IMR-90 (cell line): ENCODE measurements at regions not wholly inside any gene's neighbourhood (a gene's known extent, or its start where the extent isn't known, plus 50 kb on each side); places are given as distances from the start of the nearest gene placed in this dataset.

Source experiments
- ATAC-seq: fragments of 200-7000 bp; cut with Tn5 transposase; 2 replicates; pipeline ENCODE4 v1.9.1; 2020; ENCODE audit warnings: low read depth, mild to moderate bottlenecking, moderate library complexity
- BruUV-seq: library from RNA; stranded (reverse); fragments of 400-500 nt; replicated peaks from 2 replicates; lab custom pipeline; 2021; lab: Mats Ljungman, UMichigan
- CTCF ChIA-PET: fragments of 300-600 bp; formaldehyde crosslinking; extraction: SDS; loops from one replicate; lab custom pipeline; 2021; ENCODE audit warnings: antibody characterized with exemption; lab: Yijun Ruan, JAX
- POLR2A ChIA-PET: fragments of 300-600 bp; sonication (Branson Sonifier 250); formaldehyde crosslinking; loops from one replicate; lab custom pipeline; 2022; ENCODE audit warnings: antibody characterized with exemption; ENCODE audit not compliant: unreplicated experiment; lab: Charles Lee
- DNase-seq: peaks from one replicate; pipeline ENCODE4 v3.0.0; 2013
- H2AFZ ChIP-seq: replicated peaks from 2 replicates; pipeline ENCODE3; 2013; ENCODE audit warnings: low read length, mild to moderate bottlenecking; ENCODE audit not compliant: poor library complexity
- H2AK5ac ChIP-seq: 2 replicates; pipeline ENCODE4 v1.6.1; 2013; ENCODE audit warnings: low read depth, low read length, inconsistent platforms
- H2AK9ac ChIP-seq: replicated peaks from 2 replicates; pipeline ENCODE3; 2013; ENCODE audit warnings: mild to moderate bottlenecking, low read depth, low read length, moderate library complexity; ENCODE audit not compliant: poor library complexity
- H2BK120ac ChIP-seq: 2 replicates; pipeline ENCODE4 v1.6.1; 2013; ENCODE audit warnings: low read depth, low read length, inconsistent platforms
- H2BK15ac ChIP-seq: 3 replicates; pipeline ENCODE4 v1.6.1; 2013; ENCODE audit warnings: low read depth, low read length, inconsistent platforms
- H2BK20ac ChIP-seq: 2 replicates; pipeline ENCODE4 v1.6.1; 2013; ENCODE audit warnings: low read depth, mild to moderate bottlenecking, inconsistent platforms, low read length, moderate library complexity
- H2BK5ac ChIP-seq: 2 replicates; pipeline ENCODE4 v1.6.1; 2013; ENCODE audit warnings: mild to moderate bottlenecking, low read depth, low read length, inconsistent platforms; ENCODE audit not compliant: poor library complexity, severe bottlenecking
- H3K14ac ChIP-seq: replicated peaks from 2 replicates; pipeline ENCODE4 v1.6.1; 2013; ENCODE audit warnings: low read depth, low read length, inconsistent platforms
- H3K18ac ChIP-seq: 2 replicates; pipeline ENCODE4 v1.6.1; 2013; ENCODE audit warnings: low read depth, low read length, control low read depth
- H3K23ac ChIP-seq: 2 replicates; pipeline ENCODE4 v1.6.1; 2013; ENCODE audit warnings: low read depth, low read length, inconsistent platforms
- H3K27ac ChIP-seq: 2 replicates; pipeline ENCODE4 v1.5.1; 2013; ENCODE audit warnings: mild to moderate bottlenecking, control low read depth, low read length; ENCODE audit not compliant: insufficient read depth
- H3K27me3 ChIP-seq: 2 replicates; pipeline ENCODE4 v1.6.1; 2013; ENCODE audit warnings: low read length; ENCODE audit not compliant: control insufficient read depth, insufficient read depth
- H3K36me3 ChIP-seq: 2 replicates; pipeline ENCODE4 v1.6.1; 2013; ENCODE audit warnings: low read length, mixed read lengths; ENCODE audit not compliant: control insufficient read depth, insufficient read depth
- H3K4ac ChIP-seq: 2 replicates; pipeline ENCODE4 v1.6.1; 2013; ENCODE audit warnings: low read depth, low read length, inconsistent platforms
- H3K4me1 ChIP-seq: 2 replicates; pipeline ENCODE4 v1.6.1; 2013; ENCODE audit warnings: low read length, mixed read lengths; ENCODE audit not compliant: control insufficient read depth, insufficient read depth
- H3K4me2 ChIP-seq: 2 replicates; pipeline ENCODE4 v1.6.1; 2013; ENCODE audit warnings: low read depth, mild to moderate bottlenecking, control low read depth, low read length, moderate library complexity
- H3K4me3 ChIP-seq: 2 replicates; pipeline ENCODE4 v1.5.1; 2013; ENCODE audit warnings: low read depth, mild to moderate bottlenecking, control low read depth, low read length, moderate library complexity; ENCODE audit not compliant: insufficient read depth
- H3K56ac ChIP-seq: 2 replicates; pipeline ENCODE4 v1.6.1; 2013; ENCODE audit warnings: low read length, inconsistent platforms; ENCODE audit not compliant: insufficient read depth; ENCODE audit errors: extremely low read depth
- H3K79me1 ChIP-seq, 2 experiments: 2 replicates each; pipeline ENCODE4 v1.6.1; 2013; ENCODE audit warnings: low read length in 2 of 2, inconsistent platforms in 1 of 2, low read depth in 1 of 2
- H3K9ac ChIP-seq: 2 replicates; pipeline ENCODE4 v1.6.1; 2013; ENCODE audit warnings: low read depth, low read length, control low read depth
- H3K9me1 ChIP-seq: 2 replicates; pipeline ENCODE4 v1.6.1; 2013; ENCODE audit warnings: low read length, inconsistent platforms; ENCODE audit not compliant: insufficient read depth
- H3K9me3 ChIP-seq: 2 replicates; pipeline ENCODE4 v1.6.1; 2013; ENCODE audit warnings: low read length; ENCODE audit not compliant: control insufficient read depth, insufficient read depth
- H4K20me1 ChIP-seq: 2 replicates; pipeline ENCODE4 v1.6.1; 2013; ENCODE audit warnings: low read length, inconsistent platforms; ENCODE audit not compliant: insufficient read depth
- H4K5ac ChIP-seq: 2 replicates; pipeline ENCODE4 v1.6.1; 2013; ENCODE audit warnings: mild to moderate bottlenecking, low read depth, low read length, control low read depth
- H4K8ac ChIP-seq, 2 experiments: 2 replicates each; pipeline ENCODE4 v1.6.1; 2013; ENCODE audit warnings: low read depth in 2 of 2, low read length in 2 of 2, control low read depth in 1 of 2, inconsistent platforms in 1 of 2
- H4K91ac ChIP-seq: 2 replicates; pipeline ENCODE4 v1.6.1; 2013; ENCODE audit warnings: low read depth, low read length, inconsistent platforms; ENCODE audit not compliant: insufficient read depth
- CHD1 ChIP-seq: IDR thresholded peaks from 2 replicates; pipeline ENCODE4 v1.6.1; 2012; ENCODE audit warnings: low read depth, low read length, improper control_type of control experiment
- POLR2A ChIP-seq: IDR thresholded peaks from 2 replicates; pipeline ENCODE4 v1.6.1; 2012; ENCODE audit warnings: mild to moderate bottlenecking, low read depth, low read length
- WGBS, 2 experiments: methylation state at CpG; one replicate each; pipeline versions ENCODE4 v1.1.5 to v1.1.7; 2013; ENCODE audit warnings: missing lambda C conversion rate in 2 of 2; ENCODE audit not compliant: insufficient read length in 1 of 2; ENCODE audit errors: extremely low coverage in 2 of 2; 5-methylcytosine and 5-hydroxymethylcytosine counted together
- dilution Hi-C: fragments of 300-500 bp; cut with HindIII; formaldehyde crosslinking; loops from one replicate; pipeline ENCODE4 v1.14.3; 2018; ENCODE audit warnings: low sequenced_read_pairs; ENCODE audit not compliant: unreplicated experiment
- in situ Hi-C: fragments of 300-500 bp; cut with MboI; formaldehyde crosslinking; loops from 3 replicates; pipeline ENCODE4 v1.14.3; 2019; ENCODE audit warnings: low sequenced_read_pairs, inconsistent platforms, mixed read lengths
- intact Hi-C: fragments of 100-400 bp; cut with micrococcal nuclease; formaldehyde crosslinking; loops from 2 replicates; pipeline ENCODE4 v1.10.0; 2022
- TF ChIP-seq, protein P1 (sequence below): fragments of 150-350 bp; IDR thresholded peaks from 2 replicates; pipeline ENCODE4 v1.6.1; 2017; ENCODE audit warnings: mild to moderate bottlenecking, antibody characterized with exemption, low read length, low read depth

DNA sequence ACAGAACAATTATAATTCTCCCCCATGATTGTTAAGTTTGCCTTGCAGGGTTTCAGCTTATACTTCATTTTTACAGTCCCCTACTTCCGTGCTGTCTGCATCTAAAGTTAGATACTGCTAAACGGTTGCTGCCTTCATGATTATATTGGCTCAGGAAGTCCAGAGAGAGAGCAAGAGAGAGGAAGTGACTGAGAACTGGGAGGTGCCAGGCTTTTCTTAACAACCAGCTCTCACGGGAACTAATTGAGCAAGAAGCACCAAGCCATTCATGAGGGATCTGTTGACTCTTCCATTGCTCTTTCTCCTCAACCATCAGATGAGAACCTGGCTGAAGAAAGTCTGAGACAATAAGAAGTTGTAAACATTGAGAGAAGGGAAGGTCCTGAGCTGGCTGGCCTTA lies 125.5 kb upstream of the SIX2 start:
- Histone ChIP-seq H3K4me2 (no peak overlapping the region), H3K4me1 (peaks cover 3% of the 10 kb centered on the region; the same call in 1 of the 2 replicates), H3K27me3 (peaks cover 23% of the 10 kb centered on the region), H4K20me1 (no peaks in the 10 kb centered on the region), H3K56ac (no peak overlapping the region), H4K5ac (no peak overlapping the region), H3K9me1 (no peaks in the 10 kb centered on the region), H2BK5ac (no peak overlapping the region), H2BK20ac (no peak overlapping the region), H3K23ac (no peak overlapping the region), H2AK5ac (no peak overlapping the region), H3K79me1 (no peaks in the 10 kb centered on the region), H3K9me3 (no peaks in the 10 kb centered on the region), H3K27ac (no peak overlapping the region), H2AK9ac (no peak overlapping the region), H3K18ac (no peak overlapping the region), H4K8ac (no peak overlapping the region), H3K14ac (no peak overlapping the region), H2AFZ (no peak overlapping the region), H3K4ac (no peak overlapping the region), H3K9ac (no peak overlapping the region), H2BK120ac (no peak overlapping the region), H3K4me3 (no peak overlapping the region), H2BK15ac (no peak overlapping the region), H4K91ac (no peak overlapping the region), H3K36me3 (no peaks in the 10 kb centered on the region)
- ChIA-PET POLR2A (no interaction called here), CTCF (no interaction called here)
- BruUV-seq: no TSS peak
- peak; percentile 35 for ATAC-seq
- in situ Hi-C loops (no loop called here), intact Hi-C loops (no loop called here), dilution Hi-C loops (no loop called here)
- WGBS, 2 experiments: no CpG with 5 or more reads among the region's 3 CpGs
- DNase-seq: peak; percentile 7
- TF ChIP-seq, protein P1, sequence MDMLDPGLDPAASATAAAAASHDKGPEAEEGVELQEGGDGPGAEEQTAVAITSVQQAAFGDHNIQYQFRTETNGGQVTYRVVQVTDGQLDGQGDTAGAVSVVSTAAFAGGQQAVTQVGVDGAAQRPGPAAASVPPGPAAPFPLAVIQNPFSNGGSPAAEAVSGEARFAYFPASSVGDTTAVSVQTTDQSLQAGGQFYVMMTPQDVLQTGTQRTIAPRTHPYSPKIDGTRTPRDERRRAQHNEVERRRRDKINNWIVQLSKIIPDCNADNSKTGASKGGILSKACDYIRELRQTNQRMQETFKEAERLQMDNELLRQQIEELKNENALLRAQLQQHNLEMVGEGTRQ: no peak
- TF ChIP-seq POLR2A: no peak
- TF ChIP-seq CHD1: no peak
